ENCODE measurements at regions not wholly inside any gene's neighbourhood (a gene's known extent, or its start where the extent isn't known, plus 50 kb on each side); places are given as distances from the start of the nearest gene placed in this dataset.

- DNase-seq, result no peak
These were observed 394.2 kb upstream of the SPRED2 start for GRCh38 chr2:65826567-65826966.

DNA sequence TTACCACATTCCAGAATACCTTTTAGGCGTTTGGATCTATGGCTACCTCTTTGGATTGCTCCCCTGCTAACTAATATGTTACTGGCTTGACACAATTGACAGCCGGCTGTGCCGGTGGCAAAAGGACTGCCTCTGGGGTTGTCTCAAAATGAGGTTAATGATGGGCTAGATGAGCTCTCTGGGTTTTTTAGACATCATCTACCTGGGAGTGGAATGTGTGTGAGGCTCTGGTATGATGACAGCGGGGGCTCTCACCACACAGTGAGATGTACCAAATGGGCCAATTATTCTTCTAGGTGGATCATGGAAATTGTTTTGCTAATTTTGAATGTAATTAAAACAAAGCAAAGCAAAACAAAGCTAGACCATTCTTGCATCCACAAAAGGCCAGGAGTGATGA lies 391.1 kb upstream of the SPRED2 start:
- no peak for DNase-seq

DNA sequence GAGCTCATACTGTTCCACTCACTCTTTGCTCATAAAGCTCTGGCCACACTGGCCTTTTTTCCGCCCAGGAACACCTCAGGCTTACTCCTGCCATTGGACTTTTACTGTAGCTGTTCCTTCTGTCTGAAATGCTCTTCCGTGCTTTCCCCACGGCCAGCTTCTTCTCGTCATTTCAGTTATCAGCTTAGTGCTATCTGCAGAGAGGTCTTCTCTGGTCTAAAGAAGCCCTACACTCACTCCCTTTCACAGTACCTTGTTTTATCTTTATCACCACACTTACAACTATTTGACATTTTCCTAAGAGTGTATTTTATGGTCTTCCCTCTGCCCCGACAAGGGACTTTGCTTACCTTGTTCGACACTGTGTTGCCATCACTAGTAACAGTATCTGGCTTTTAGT lies 388.1 kb upstream of the SPRED2 start:
- DNase-seq, result no peak

GRCh38 chr2:65819963-65820362 lies 387.6 kb upstream of the SPRED2 start:
- no peak for DNase-seq

- no peak for DNase-seq
These were observed 386.6 kb upstream of the SPRED2 start for GRCh38 chr2:65818873-65819451.

- no peak for DNase-seq
These were observed 381.3 kb upstream of the SPRED2 start for GRCh38 chr2:65813631-65814173.

GRCh38 chr2:65812887-65813286 lies 380.5 kb upstream of the SPRED2 start:
- DNase-seq, result no peak

DNA sequence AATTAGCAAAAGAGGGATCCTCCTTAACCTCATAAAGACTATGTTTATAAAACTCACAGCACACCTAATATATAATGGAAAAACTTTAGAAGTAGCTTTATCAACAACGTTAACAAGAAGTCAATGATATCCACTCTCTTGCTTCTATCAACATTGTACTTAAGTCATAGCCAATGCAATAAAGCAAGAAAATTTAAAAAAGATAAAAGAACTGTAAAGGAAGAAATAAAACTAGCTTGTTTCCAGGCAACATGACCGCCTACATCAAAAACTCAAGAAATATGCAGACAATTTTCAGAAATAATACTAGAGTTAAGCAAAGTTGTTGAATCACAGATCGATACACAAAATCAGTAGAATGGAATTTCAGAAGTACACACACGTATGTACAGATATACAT lies 375.5 kb upstream of the SPRED2 start:
- no peak for DNase-seq

- DNase-seq, result no peak
These were observed 372.4 kb upstream of the SPRED2 start for GRCh38 chr2:65804777-65805176.

- no peak for DNase-seq
These were observed 370.0 kb upstream of the SPRED2 start for GRCh38 chr2:65802298-65802942.

- DNase-seq, result peak; percentile 3 to 32
These were observed 368.6 kb upstream of the SPRED2 start for GRCh38 chr2:65800998-65801397.

GRCh38 chr2:65799141-65799854 lies 366.9 kb upstream of the SPRED2 start:
- no peak for DNase-seq

DNA sequence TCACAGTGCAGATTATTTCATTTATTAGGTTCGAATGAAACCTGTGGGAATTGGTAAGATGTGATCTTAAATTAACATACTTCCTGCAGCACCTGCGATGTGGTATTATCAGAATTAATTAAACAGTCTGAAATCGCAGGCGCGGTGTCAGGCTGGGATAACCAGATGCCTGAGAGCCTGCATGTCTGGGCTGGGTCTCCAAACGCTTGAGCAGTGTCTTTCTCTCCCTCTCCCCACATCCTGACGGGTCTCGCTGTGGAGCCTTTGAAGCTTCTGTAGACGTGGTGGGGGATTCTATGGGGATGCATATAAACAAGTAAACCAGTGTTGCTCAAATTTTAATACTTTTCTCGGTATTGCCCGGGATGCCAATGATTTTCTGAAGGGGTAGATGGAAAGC lies 366.2 kb upstream of the SPRED2 start:
- no peak for DNase-seq

DNA sequence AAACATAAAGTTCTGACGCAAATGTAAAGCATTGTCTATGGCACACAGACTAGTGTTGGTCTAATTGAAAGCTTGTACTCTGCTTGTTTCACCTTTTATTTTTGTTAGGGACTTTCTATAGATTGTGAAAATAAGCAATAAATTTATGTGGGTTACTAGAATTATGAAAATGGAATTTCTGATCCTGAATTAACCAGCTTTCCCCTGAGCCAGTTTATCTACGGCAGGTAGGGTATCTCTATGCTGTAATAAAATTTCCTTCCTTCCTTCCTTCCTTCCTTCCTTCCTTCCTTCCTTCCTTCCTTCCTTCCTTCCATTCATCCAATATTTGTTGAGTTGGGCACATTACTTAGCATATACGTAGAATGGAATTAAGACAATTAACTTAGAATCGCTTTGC lies 362.6 kb upstream of the SPRED2 start:
- no peak for DNase-seq

DNA sequence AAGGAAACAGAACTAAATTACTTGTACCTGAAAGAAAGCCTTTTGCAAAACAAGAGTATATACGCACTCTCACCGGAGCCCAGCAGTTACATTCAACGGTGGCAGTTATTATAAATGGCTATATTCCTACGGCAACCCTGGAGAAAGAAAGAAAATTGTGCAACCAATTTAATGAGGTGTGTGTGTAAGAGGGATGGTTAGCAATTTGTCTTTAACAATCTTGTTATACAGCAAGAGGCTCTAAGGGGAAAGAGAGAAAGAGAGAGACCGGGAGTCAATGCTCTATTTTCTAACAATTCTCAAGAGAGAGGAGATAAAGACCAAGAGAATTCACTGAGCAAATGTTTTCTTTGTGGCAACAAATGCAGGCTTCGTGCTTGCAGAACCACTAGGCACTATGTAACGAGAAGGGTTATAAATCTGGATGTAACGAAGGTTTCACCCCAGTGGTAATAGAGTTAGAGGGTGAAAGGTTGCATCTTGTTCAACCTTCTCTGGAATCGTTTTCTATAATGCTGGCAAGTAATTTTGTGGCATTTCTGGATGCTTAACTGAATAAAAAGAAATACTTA lies 359.1 kb upstream of the SPRED2 start:
- no peak for DNase-seq

- DNase-seq, result no peak
These were observed 358.2 kb upstream of the SPRED2 start for GRCh38 chr2:65790676-65790935.

- DNase-seq, result no peak
These were observed 357.7 kb upstream of the SPRED2 start for GRCh38 chr2:65789923-65790675.

DNA sequence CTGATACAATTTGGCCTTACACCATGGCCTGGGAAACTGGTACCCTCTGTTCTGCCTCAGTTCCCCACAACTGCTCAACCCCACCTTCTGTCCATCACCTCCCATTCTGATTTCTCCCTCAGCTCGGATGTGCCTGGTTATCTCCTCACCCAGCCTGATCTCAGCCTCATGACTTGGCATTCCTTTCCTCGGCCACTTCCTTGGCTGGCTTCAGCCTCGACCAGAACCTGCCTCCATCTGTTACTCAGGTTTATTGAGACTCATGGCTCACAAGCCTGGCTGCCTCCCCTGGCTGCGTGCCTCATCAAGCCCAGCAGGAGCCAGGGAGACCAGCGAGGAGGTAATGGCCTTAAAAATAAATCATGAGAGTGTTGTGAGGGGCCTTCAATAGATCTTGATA lies 356.2 kb upstream of the SPRED2 start:
- no peak for DNase-seq

DNA sequence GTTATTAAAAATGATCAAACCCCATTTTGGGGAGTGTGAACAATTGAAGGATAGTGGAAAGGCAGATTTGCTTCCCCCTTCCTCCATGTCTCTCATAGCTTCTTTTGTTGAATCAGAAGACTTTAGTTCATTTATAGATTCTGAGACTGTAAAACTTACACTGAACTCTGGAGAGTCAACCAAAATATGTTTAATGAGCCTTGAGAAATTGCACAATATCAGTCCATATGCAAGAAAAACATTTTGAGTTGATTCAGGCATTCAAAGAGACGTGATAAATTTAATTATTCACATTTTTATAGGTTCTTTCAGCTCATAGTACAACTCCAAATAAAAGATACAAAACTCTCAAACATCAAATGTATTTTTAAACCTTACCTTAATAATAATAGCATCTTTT lies 354.4 kb upstream of the SPRED2 start:
- no peak for DNase-seq

- no peak for DNase-seq
These were observed 353.8 kb upstream of the SPRED2 start for GRCh38 chr2:65786007-65786717.

GRCh38 chr2:65782996-65783650 lies 350.7 kb upstream of the SPRED2 start:
- no peak for DNase-seq

DNA sequence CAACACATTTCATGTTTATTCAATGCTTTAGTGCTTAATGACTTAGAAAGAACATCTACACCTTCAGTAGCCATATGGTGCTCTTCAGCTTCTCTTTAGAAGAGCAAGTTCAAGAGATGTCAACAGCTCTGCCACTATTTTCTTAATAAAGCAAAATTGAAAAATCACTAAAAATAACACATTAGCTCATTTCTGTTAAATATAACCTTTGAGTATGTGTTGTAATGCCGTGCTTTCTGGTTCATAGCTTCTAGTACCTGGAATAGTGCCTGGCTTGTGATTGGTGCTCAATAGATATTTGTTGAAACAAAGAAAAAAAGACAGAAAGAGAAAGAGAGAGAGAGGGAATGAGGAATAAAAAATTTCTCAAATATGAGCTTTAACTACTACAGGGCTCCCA lies 349.8 kb upstream of the SPRED2 start:
- DNase-seq, result no peak

All from inflammatory macrophage (primary cell).